Thymus (tissue), 11 donors: ENCODE measurements at regions not wholly inside any gene's neighbourhood (a gene's known extent, or its start where the extent isn't known, plus 50 kb on each side); places are given as distances from the start of the nearest gene placed in this dataset.
"Not testable (repeated sequence)": the region's sequence is repeated elsewhere in the genome, so short reads cannot be mapped to it uniquely, and the experiment has no call there.

Source experiments
- DNase-seq, 9 donors: peaks; one replicate each; pipeline ENCODE4 v3.0.0-alpha.2; 2013; ENCODE audit warnings: low spot score in 9 of 9, low read depth in 6 of 9, missing footprints in 1 of 9
- H3K27ac ChIP-seq, 2 donors: one replicate each; pipeline ENCODE4 v1.5.1; 2013; ENCODE audit warnings: control low read depth in 1 of 2, low read depth in 1 of 2, low read length in 1 of 2, mild to moderate bottlenecking in 1 of 2, moderate library complexity in 1 of 2
- H3K27me3 ChIP-seq, 2 donors: one replicate each; pipeline ENCODE4 v1.5.1; 2013; ENCODE audit warnings: low read length in 1 of 2; ENCODE audit not compliant: control insufficient read depth in 2 of 2, insufficient read depth in 1 of 2
- H3K36me3 ChIP-seq, 2 donors: one replicate each; pipeline ENCODE4 v1.5.1; 2013; ENCODE audit warnings: low read length in 1 of 2, mild to moderate bottlenecking in 1 of 2, moderate library complexity in 1 of 2; ENCODE audit not compliant: control insufficient read depth in 2 of 2, insufficient read depth in 2 of 2
- H3K4me1 ChIP-seq, 2 donors: one replicate each; pipeline ENCODE4 v1.5.1; 2013; ENCODE audit warnings: low read length in 2 of 2; ENCODE audit not compliant: control insufficient read depth in 2 of 2, insufficient read depth in 2 of 2
- H3K4me3 ChIP-seq, 2 donors: one replicate each; pipeline ENCODE4 v1.5.1; 2013; ENCODE audit warnings: low read length in 2 of 2, control low read depth in 1 of 2, mild to moderate bottlenecking in 1 of 2
- H3K9me3 ChIP-seq, 2 donors: one replicate each; pipeline ENCODE4 v1.5.1; 2013; ENCODE audit warnings: low read length in 1 of 2, mild to moderate bottlenecking in 1 of 2; ENCODE audit not compliant: control insufficient read depth in 2 of 2, insufficient read depth in 1 of 2
- WGBS: extraction: QIAGEN DNeasy Blood & Tissue Kit; methylation state at CpG from one replicate; pipeline ENCODE4 v1.1.7; 2013; 5-methylcytosine and 5-hydroxymethylcytosine counted together
- donor health status: healthy.

GRCh38 chr17:12239021-12239420 is 218.3 kb downstream of the MAP2K4 start:
- 93% methylated on average over 5 of the region's 5 CpGs for WGBS
- DNase-seq, H3K4me1 ChIP-seq, H3K27ac ChIP-seq, H3K36me3 ChIP-seq, H3K4me3 ChIP-seq, H3K27me3 ChIP-seq, H3K9me3 ChIP-seq: not testable (repeated sequence)

- no peak for DNase-seq
- no peak overlapping the region for H3K27ac ChIP-seq
- WGBS = 90% methylated on average over 9 of the region's 9 CpGs
These were observed 221.8 kb downstream of the MAP2K4 start for GRCh38 chr17:12242345-12242954.

GRCh38 chr17:12247761-12248160 is 227.1 kb downstream of the MAP2K4 start:
- H3K27ac ChIP-seq = no peak overlapping the region
- no peaks in the 10 kb centered on the region for H3K9me3 ChIP-seq
- H3K4me3 ChIP-seq = no peak overlapping the region
- no peaks in the 10 kb centered on the region for H3K36me3 ChIP-seq
- no peak for DNase-seq
- H3K27me3 ChIP-seq = no peaks in the 10 kb centered on the region
- H3K4me1 ChIP-seq = no peaks in the 10 kb centered on the region
- WGBS = 86% methylated on average over 2 of the region's 2 CpGs

More at GRCh38 chr17:12242345-12242954, 221.8 kb downstream of the MAP2K4 start:
- Histone ChIP-seq H3K27me3 (no peaks in the 10 kb centered on the region), H3K4me3 (no peak overlapping the region), H3K9me3 (no peaks in the 10 kb centered on the region), H3K36me3 (no peaks in the 10 kb centered on the region), H3K4me1 (no peaks in the 10 kb centered on the region)

- Histone ChIP-seq H3K9me3 (no peaks in the 10 kb centered on the region), H3K27ac (no peak overlapping the region), H3K4me1 (no peaks in the 10 kb centered on the region), H3K4me3 (no peak overlapping the region), H3K27me3 (no peaks in the 10 kb centered on the region), H3K36me3 (no peaks in the 10 kb centered on the region)
- DNase-seq = no peak
- WGBS = 98% methylated on average over 4 of the region's 4 CpGs
These were observed 230.3 kb downstream of the MAP2K4 start for GRCh38 chr17:12250973-12251372.

GRCh38 chr17:12252462-12252861 is 231.8 kb downstream of the MAP2K4 start:
- no peak for DNase-seq
- Histone ChIP-seq H3K9me3 (no peaks in the 10 kb centered on the region), H3K4me1 (no peaks in the 10 kb centered on the region), H3K27me3 (no peaks in the 10 kb centered on the region), H3K36me3 (no peaks in the 10 kb centered on the region), H3K27ac (no peak overlapping the region), H3K4me3 (no peak overlapping the region)
- WGBS = 85% methylated on average over 6 of the region's 6 CpGs

GRCh38 chr17:12254460-12254859 is 233.8 kb downstream of the MAP2K4 start:
- Histone ChIP-seq H3K27me3 (no peaks in the 10 kb centered on the region), H3K4me3 (no peak overlapping the region), H3K4me1 (no peaks in the 10 kb centered on the region), H3K9me3 (no peaks in the 10 kb centered on the region), H3K27ac (no peak overlapping the region), H3K36me3 (no peaks in the 10 kb centered on the region)
- no peak for DNase-seq
- 91% methylated on average over 9 of the region's 9 CpGs for WGBS

- H3K27me3 ChIP-seq = no peaks in the 10 kb centered on the region
- peak in 3 of 9 donors; percentile 9 to 18 (median 18) for DNase-seq
- 41% methylated on average over 4 of the region's 4 CpGs for WGBS
- no peaks in the 10 kb centered on the region for H3K9me3 ChIP-seq
- H3K4me1 ChIP-seq = no peaks in the 10 kb centered on the region
- H3K36me3 ChIP-seq = no peaks in the 10 kb centered on the region
- H3K4me3 ChIP-seq = no peak overlapping the region
- H3K27ac ChIP-seq = no peak overlapping the region
These were observed 235.8 kb downstream of the MAP2K4 start for GRCh38 chr17:12256380-12256995.

- Histone ChIP-seq H3K4me1 (no peaks in the 10 kb centered on the region), H3K27me3 (no peaks in the 10 kb centered on the region), H3K4me3 (no peak overlapping the region), H3K9me3 (no peaks in the 10 kb centered on the region), H3K36me3 (no peaks in the 10 kb centered on the region), H3K27ac (no peak overlapping the region)
- 69% methylated on average over 5 of the region's 5 CpGs for WGBS
- no peak for DNase-seq
These were observed 236.5 kb downstream of the MAP2K4 start for GRCh38 chr17:12257176-12257575.

GRCh38 chr17:12261354-12261753 is 240.7 kb downstream of the MAP2K4 start:
- H3K4me1 ChIP-seq = no peaks in the 10 kb centered on the region
- no peaks in the 10 kb centered on the region for H3K27me3 ChIP-seq
- no peak overlapping the region for H3K4me3 ChIP-seq
- H3K36me3 ChIP-seq = no peaks in the 10 kb centered on the region
- DNase-seq = no peak
- WGBS = 94% methylated on average over 10 of the region's 10 CpGs
- no peaks in the 10 kb centered on the region for H3K9me3 ChIP-seq
- H3K27ac ChIP-seq = no peak overlapping the region
